CD1c-positive myeloid dendritic cell (primary cell): ENCODE measurements at regions not wholly inside any gene's neighbourhood (a gene's known extent, or its start where the extent isn't known, plus 50 kb on each side); places are given as distances from the start of the nearest gene placed in this dataset.
"Not testable (repeated sequence)": the region's sequence is repeated elsewhere in the genome, so short reads cannot be mapped to it uniquely, and the experiment has no call there.

ENCODE experiments used
- DNase-seq: peaks from one replicate; pipeline ENCODE4 v3.0.0-alpha.2; 2016; ENCODE audit errors: extremely low spot score

GRCh38 chr14:48584031-48584430, 908.6 kb upstream of the MDGA2 start:
- no peak for DNase-seq

GRCh38 chr14:48582938-48583337, 907.5 kb upstream of the MDGA2 start:
- no peak for DNase-seq

- DNase-seq, result no peak
Measured at GRCh38 chr14:48580692-48581091, 905.3 kb upstream of the MDGA2 start.

- no peak for DNase-seq
Measured at GRCh38 chr14:48575772-48576171, 900.4 kb upstream of the MDGA2 start.

- no peak for DNase-seq
Measured at GRCh38 chr14:48568688-48569087, 893.3 kb upstream of the MDGA2 start.

GRCh38 chr14:48568252-48568651, 892.8 kb upstream of the MDGA2 start:
- no peak for DNase-seq

- DNase-seq, result no peak
Measured at GRCh38 chr14:48563489-48563888, 888.1 kb upstream of the MDGA2 start.

GRCh38 chr14:48561438-48561837, 886.0 kb upstream of the MDGA2 start:
- not testable (repeated sequence) for DNase-seq

GRCh38 chr14:48560421-48560820, 885.0 kb upstream of the MDGA2 start:
- no peak for DNase-seq

- no peak for DNase-seq
Measured at GRCh38 chr14:48553443-48553842, 878.0 kb upstream of the MDGA2 start.

- DNase-seq, result no peak
Measured at GRCh38 chr14:48546996-48547395, 871.6 kb upstream of the MDGA2 start.

- no peak for DNase-seq
Measured at GRCh38 chr14:48537600-48537999, 862.2 kb upstream of the MDGA2 start.

- no peak for DNase-seq
Measured at GRCh38 chr14:48536318-48536717, 860.9 kb upstream of the MDGA2 start.

GRCh38 chr14:48527832-48528231, 852.4 kb upstream of the MDGA2 start:
- no peak for DNase-seq

- DNase-seq, result no peak
Measured at GRCh38 chr14:48526307-48526706, 850.9 kb upstream of the MDGA2 start.

GRCh38 chr14:48504921-48505320, 829.5 kb upstream of the MDGA2 start:
- no peak for DNase-seq

- DNase-seq, result no peak
Measured at GRCh38 chr14:48490756-48491155, 815.4 kb upstream of the MDGA2 start.

- DNase-seq, result no peak
Measured at GRCh38 chr14:48473944-48474343, 798.5 kb upstream of the MDGA2 start.

- DNase-seq, result no peak
Measured at GRCh38 chr14:48456051-48456450, 780.6 kb upstream of the MDGA2 start.

GRCh38 chr14:48454887-48455286, 779.5 kb upstream of the MDGA2 start:
- no peak for DNase-seq

GRCh38 chr14:48452437-48452995, 777.1 kb upstream of the MDGA2 start:
- DNase-seq, result no peak

- no peak for DNase-seq
Measured at GRCh38 chr14:48435221-48435620, 759.8 kb upstream of the MDGA2 start.

- no peak for DNase-seq
Measured at GRCh38 chr14:48430805-48431204, 755.4 kb upstream of the MDGA2 start.

GRCh38 chr14:48429512-48429911, 754.1 kb upstream of the MDGA2 start:
- no peak for DNase-seq
